ENCODE measurements at regions not wholly inside any gene's neighbourhood (a gene's known extent, or its start where the extent isn't known, plus 50 kb on each side); places are given as distances from the start of the nearest gene placed in this dataset.

DNA sequence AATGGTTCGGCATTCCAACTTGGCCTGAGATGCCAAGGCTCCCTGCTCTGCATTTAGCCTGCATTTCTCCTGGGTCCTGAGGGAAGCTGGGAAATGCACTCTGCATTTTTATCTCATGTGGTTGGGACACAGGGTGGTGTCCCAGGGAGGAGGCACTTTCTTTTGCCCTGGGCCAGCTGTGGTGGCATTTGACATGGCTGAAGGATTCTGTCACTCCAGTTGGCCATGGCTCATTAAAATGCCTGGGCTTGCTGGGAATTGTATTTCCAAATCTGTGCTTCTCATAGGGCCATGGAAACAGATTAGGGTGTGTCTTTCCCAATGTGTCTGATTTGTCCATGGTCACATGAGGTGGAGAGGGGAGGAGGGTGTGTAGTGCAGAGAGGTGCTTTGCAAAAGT lies 128.3 kb upstream of the RGMA start:
- no peak for TF ChIP-seq HDAC2 (IDR thresholded peaks at IDR 0.05)
- no peak for TF ChIP-seq DPF2 (IDR thresholded peaks at IDR 0.05)
- no peak for TF ChIP-seq ZNF384 (IDR thresholded peaks at IDR 0.05; ENCODE audit: borderline replicate concordance, low read depth, low read length)
- no peak for TF ChIP-seq NFYA (IDR thresholded peaks at IDR 0.05; ENCODE audit: borderline replicate concordance, low read depth, low read length)
- no peak for TF ChIP-seq ELK1 (IDR thresholded peaks at IDR 0.05; ENCODE audit: low read depth, low read length)
- no peak for TF ChIP-seq JUNB (IDR thresholded peaks at IDR 0.05)
- TF ChIP-seq PKNOX1 (IDR thresholded peaks at IDR 0.05): no peak
- TF ChIP-seq, protein P1, sequence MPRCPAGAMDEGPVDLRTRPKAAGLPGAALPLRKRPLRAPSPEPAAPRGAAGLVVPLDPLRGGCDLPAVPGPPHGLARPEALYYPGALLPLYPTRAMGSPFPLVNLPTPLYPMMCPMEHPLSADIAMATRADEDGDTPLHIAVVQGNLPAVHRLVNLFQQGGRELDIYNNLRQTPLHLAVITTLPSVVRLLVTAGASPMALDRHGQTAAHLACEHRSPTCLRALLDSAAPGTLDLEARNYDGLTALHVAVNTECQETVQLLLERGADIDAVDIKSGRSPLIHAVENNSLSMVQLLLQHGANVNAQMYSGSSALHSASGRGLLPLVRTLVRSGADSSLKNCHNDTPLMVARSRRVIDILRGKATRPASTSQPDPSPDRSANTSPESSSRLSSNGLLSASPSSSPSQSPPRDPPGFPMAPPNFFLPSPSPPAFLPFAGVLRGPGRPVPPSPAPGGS (IDR thresholded peaks at IDR 0.05; ENCODE audit: borderline replicate concordance, insufficient read depth, low read depth, low read length, poor library complexity, severe bottlenecking): no peak
- TF ChIP-seq BRCA1 (IDR thresholded peaks at IDR 0.05; ENCODE audit: low read depth, low read length): no peak
- no peak for TF ChIP-seq RELA (IDR thresholded peaks at IDR 0.05; ENCODE audit: borderline replicate concordance, partially characterized antibody)
- no peak for TF ChIP-seq SMAD5 (IDR thresholded peaks at IDR 0.05; ENCODE audit: low read depth)
- no peak for TF ChIP-seq RAD51 (IDR thresholded peaks at IDR 0.05)
- no peak for TF ChIP-seq NFYB (IDR thresholded peaks at IDR 0.05; ENCODE audit: insufficient read depth, low read depth, low read length)
- no peak for TF ChIP-seq RFX5 (IDR thresholded peaks at IDR 0.05; ENCODE audit: low read depth, low read length)
- TF ChIP-seq EZH2 (IDR thresholded peaks at IDR 0.05; ENCODE audit: borderline replicate concordance, control insufficient read depth, low read depth, low read length): no peak
- TF ChIP-seq RBBP5 (conservative IDR thresholded peaks at IDR 0.05): no peak
- no peak for TF ChIP-seq NR2C1 (IDR thresholded peaks at IDR 0.05)
- TF ChIP-seq SIN3A (IDR thresholded peaks at IDR 0.05; ENCODE audit: low read depth, low read length): no peak
- FAIRE-seq (no peak), DNase-seq (ENCODE audit: low read depth, low spot score) (no peak), ATAC-seq (no peak)
- Histone ChIP-seq H3K27me3 (replicated peaks in 1 of 2; ENCODE audit: control insufficient read depth in 2 of 2, insufficient read depth in 2 of 2, low read length in 1 of 2) (no peaks in the 10 kb centered on the region), H3K9ac (ENCODE audit: control insufficient read depth, insufficient read depth, low read length) (no peak overlapping the region), H3K4me3 (no peak overlapping the region), H3K79me2 (ENCODE audit: control insufficient read depth, insufficient read depth, low read length) (no peaks in the 10 kb centered on the region), H3K27ac (ENCODE audit: control insufficient read depth, insufficient read depth) (no peak overlapping the region), H3K36me3 (ENCODE audit: control insufficient read depth in 2 of 2, insufficient read depth in 2 of 2, low read length in 1 of 2) (no peaks in the 10 kb centered on the region), H3K4me1 (ENCODE audit: control insufficient read depth, insufficient read depth, low read length) (no peaks in the 10 kb centered on the region), H3K4me2 (ENCODE audit: control insufficient read depth, insufficient read depth) (no peak overlapping the region), H2AFZ (ENCODE audit: control insufficient read depth, low read depth, low read length) (no peak overlapping the region), H4K20me1 (ENCODE audit: control insufficient read depth, insufficient read depth) (no peaks in the 10 kb centered on the region), H3K9me3 (replicated peaks; ENCODE audit: control insufficient read depth, insufficient read depth, low read length) (no peaks in the 10 kb centered on the region)
- no TSS peak for BruUV-seq (replicated peaks)
- ChIA-PET RAD21 (ENCODE audit: unreplicated experiment) (no interaction called here), CTCF (no interaction called here), SMC1A (ENCODE audit: uncharacterized antibody, unreplicated experiment) (no interaction called here), POLR2A (interaction anchor here (0.5 kb wide), 1 partner anchor 762 kb away, joined by 4 read pairs; no protein-coding TSS in a partner anchor)
- in situ Hi-C loops (cut with MboI): no loop called here
- intact Hi-C loops (cut with micrococcal nuclease; ENCODE audit: unreplicated experiment): loop anchor here (10.0 kb wide), 1 partner anchor 123 kb away; no protein-coding TSS in a partner anchor
- WGBS (ENCODE audit: insufficient coverage, insufficient replicate concordance, low lambda C conversion rate, missing lambda C conversion rate): 60% methylated on average over 1 of the region's 1 CpG

Data from GM12878 (cell line).